Activated CD4-positive, CD25-positive, alpha-beta regulatory T cell treated with anti-CD3 and anti-CD28 coated beads, Interleukin-2, amount 50 U/mL, for 24 hours (primary cell): ENCODE measurements at regions not wholly inside any gene's neighbourhood (a gene's known extent, or its start where the extent isn't known, plus 50 kb on each side); places are given as distances from the start of the nearest gene placed in this dataset.
A peak's percentile ranks its signal among the peaks of the same experiment; 100 is the strongest.
"Not testable (repeated sequence)": the region's sequence is repeated elsewhere in the genome, so short reads cannot be mapped to it uniquely, and the experiment has no call there.

Experiments used
- ATAC-seq, 2 donors: fragments of 150-1000 bp; cut with Tn5 transposase; one replicate each; pipeline ENCODE4 v1.10.0; 2021; ENCODE audit warnings: mild to moderate bottlenecking in 1 of 2, moderate library complexity in 1 of 2

DNA sequence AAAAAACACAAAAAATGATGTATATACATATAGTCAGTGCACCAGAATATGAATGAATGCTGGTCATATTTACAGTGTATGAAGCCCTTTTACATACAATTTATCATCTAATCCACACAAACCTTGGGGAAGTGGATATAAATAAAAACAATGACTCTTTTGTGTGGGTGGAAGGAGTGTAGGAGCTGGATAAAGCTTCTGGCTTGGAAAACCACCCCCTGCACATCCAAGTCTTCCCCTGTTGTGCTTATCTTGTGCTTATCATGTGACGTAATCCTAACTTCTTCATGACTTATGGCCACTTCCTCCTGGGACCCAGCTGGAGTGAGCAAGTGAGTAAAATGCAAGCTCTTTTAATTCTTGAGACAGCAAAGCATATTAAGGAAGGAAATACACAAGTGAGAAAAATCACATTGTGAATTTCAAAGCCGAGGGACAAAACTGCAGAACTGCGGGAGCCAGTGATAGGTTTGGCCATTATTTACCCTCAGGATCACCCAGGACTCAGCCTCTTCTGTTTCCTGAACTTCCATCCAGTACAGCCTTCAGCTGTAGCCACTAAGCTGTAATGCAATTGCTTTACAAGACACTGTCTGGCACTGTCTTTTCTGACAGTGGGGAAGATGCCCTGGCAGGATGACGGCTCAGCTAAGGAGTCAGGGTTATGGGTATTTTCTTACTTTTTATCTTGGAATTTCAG is 104.0 kb upstream of the PPM1J start:
- ATAC-seq = no peak

DNA sequence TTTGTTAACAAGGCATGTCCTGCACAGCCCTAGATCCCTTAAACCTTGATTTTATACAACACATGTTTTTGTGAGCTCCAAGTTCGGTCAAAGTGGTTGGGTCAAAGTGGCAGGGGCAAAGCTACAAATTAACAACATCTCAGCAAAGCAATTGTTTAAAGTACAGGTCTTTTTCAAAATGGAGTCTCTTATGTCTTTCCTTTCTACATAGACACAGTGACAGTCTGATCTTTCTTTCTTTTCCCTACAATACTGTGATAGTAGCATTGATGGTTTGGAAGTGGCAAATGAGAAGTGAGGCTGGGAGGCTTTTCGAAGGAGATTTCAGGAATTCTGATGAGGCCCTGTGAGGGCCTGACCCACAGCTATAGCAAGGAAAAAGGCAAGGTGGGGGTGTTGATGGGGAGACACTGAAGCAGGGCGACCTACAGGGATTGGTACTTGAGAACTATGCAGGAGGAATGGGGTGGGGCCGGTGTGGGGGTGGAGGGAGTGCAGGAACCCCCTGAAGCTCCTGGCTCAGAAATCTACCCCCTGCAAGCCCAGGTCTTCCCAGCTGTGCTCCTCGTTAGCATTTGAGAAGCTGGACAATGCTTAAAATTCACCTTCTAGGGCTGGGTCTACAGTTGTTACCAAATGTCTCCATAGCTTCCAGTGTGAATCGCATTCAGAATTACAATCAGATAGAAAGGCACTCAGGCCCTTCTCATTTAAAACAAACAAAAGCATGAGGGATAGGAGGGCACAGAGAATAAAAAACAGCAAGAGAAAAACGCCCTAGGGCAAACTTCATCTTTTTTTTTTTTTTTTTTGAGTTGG is 102.6 kb upstream of the PPM1J start:
- no peak for ATAC-seq

DNA sequence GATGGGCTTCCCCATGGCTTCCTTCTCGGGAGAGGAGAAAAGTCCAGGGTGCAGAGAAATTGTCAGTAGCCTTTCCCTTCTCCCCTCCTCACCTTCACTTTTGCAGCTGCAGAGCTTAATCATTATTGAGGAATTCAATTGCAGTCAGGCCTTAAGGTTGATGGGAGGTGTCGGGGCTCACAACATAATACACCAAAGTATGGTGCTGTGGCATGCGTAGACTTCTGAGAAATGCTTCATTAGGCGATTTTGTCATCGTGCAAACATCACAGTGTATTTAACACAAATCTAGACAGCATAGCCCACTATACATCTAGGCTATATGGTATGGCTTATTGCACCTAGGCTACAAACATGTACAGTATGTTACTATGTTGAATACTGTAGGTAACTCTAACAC is 100.2 kb upstream of the PPM1J start:
- ATAC-seq = no peak

DNA sequence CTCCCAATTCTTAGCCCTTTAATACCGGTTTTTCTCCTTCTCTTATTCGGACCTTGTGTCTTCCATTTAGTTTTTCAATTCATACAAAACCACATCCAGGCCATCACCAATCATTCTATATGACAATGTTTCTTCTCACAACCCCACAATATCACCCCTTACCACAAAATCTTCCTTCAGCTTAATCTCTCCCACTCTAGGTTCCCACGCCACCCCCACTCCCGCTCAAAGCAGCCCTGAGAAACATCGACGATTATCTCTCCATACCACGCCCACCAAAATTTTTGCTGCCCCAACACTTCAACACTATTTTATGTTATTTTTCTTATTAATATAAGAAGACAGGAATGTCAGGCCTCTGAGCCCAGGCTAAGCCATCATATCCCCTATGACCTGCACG is 99.5 kb upstream of the PPM1J start:
- ATAC-seq = not testable (repeated sequence)

DNA sequence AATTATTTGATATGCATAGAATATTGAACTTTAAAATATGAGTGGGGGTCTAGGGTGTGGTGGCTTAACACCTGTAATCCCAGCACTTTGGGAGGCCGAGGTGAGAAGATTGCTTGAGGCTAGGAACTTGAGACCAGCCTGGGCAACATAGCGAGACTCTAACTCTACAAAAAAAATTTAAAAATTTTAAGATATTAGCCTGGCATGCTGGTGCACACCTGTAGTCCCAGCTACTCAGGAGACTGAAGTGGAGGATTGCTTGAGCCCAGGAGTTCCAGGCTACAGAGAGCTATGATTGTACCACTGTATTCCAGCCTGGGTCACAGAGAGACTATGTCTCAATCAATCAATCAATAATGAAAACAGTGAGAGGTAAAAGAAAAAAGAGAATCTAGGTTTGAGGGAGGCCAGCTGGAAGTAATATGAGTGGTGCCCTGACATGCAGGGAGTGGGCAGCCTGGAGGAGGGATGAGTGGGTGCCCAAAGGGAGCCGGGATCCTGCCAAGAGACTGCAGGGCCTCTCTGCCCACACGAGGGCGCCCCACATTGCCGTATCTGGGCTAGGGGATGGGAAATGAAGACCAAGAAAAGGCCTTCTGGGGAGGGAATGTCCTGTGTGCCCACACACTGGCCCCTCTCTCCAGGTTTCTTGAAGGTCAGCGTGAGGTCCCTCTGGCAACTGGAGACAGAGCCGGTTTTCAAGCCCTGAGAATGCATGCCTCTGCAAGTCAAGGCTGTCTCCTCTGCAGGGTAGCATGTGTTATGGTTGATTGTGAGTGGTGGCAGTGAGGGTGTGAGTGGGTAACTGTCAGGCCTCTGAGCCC is 93.9 kb upstream of the PPM1J start:
- ATAC-seq = peak; percentile 69 to 73

DNA sequence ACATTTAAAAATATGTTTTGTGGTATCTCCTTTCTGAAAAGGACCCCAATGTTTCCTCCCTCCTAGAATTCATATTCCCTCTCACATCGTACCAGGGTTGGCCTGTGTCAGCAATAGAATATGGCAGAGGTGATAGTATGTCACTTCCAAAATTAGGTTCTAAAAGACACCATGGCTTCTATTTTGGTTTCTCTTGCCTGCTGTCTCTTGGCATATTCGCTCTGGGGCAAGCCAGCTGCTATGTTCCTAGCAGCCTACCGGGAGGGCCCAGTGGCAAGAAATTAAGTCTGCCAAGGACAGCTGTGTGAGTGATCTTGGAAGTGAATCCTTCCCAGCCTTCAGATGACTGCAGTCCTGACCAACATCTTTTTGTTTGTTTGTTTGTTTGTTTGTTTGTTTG is 92.9 kb upstream of the PPM1J start:
- no peak for ATAC-seq

DNA sequence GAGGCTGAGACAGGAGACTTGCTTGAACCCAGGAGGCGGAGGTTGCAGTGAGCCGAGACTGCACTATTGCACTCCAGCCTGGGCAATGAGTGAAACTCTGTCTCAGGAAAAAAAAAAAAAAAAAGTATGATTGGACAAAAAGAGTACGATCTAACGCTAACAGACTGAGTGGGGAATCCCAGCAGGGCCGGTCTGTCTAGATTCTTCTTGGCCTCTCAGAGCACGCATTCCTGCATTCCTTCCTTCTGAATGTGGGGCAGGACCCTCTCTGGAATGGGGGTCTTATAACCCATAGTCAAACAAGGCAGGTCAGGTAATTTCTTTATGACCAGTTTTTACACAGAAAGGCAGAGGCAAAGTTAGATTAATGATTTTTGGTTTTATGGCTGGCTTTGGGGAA is 92.0 kb upstream of the PPM1J start:
- no peak for ATAC-seq

DNA sequence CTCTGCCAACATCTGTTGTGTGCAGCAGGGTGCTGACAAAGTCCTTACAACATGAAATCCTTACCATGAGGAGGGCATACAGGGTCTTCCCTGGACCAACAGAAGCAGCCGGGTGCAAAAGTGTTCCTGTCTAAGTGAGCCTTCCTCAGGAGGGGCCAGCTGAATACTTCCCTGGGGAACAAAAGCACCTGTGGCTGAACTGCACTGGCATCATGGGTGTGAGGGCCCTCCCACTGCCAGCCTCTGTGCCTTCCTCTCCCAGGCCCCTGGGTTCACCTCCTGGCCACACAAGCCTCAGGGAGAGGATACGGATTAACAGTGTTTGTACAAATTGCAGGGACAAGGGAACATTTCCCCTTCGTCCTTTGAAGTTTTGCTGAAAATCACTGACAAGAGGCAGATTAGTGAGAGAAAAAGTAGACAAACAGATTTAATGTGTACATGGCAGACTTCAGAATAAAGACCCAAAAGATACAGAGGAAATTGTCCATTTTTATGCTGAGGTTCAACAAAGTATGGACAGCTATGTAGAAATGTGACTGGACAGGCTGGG is 91.0 kb upstream of the PPM1J start:
- ATAC-seq = no peak

DNA sequence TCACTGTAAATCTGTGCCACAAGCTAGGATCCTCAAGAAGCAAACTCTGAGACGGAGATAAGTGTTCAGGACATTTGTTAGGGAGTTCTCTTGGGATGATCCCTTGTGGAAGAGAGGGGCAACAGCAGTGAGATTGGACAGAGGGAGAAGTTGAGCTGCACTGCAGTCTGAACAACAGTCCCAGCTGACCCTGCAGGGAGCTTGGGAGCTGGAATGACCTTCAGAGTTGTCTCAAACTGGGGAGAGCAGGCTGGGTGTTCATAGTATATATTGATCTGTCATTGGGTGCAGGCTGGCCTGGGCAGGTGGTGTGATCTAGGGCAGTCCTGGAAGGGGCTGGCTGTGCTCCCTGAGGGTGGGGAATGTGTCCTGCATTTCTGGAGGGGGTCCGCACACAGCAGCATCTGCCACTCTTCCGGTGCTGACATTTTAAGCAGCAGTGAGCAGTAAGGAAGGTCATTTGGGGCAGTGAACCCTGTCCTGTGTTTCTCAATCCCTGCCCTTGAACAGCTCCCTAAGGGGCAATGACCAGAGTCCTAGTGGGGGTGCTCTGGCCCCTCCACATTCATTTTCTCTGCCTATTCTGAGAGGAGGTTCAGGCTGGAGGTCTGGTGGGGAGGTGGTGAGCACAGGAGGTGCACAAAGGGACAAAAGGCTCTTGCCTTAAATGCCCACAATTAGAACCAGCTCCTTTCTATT is 90.2 kb upstream of the PPM1J start:
- ATAC-seq = no peak

DNA sequence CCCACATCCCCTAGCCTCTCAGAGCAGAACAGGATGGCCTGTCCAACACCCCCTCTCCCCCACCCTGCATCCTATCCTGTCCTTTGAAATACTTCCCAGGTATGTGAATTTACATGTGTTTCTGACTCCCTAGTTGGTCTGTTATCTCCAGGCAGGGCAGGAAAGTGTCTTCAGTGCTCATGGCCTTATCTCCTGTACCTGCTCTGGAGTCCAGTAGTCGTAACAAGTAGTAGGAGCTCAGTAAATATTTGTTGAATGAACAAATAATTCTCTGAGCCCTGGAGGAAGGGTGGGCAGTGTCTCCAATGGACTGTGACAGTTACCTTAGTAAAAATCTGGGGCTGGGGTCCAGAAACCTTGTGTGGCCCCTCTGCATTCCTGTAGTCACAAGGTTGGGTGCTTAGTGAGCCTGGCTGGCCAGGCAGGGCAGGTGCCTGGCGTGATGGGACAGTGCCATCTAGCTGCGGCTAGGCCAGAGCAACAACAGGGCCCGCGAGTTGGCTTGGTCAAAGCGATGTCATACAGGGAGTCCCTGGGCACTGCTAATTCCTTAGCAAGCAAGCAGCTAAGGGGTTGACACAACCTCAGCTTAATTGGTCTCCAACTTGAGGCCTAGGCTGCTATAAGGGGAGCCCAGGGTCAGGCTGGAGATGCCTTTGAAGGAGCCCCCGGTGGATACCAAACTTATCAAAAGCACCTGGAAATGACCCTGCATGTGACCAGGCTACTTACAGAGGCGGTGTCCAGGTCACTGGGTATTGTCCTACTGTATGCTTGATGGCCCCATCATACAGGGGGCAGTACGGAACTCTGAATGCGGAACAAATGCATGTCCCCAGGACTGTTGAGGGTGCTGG is 89.0 kb upstream of the PPM1J start:
- ATAC-seq = peak; percentile 69 to 70

DNA sequence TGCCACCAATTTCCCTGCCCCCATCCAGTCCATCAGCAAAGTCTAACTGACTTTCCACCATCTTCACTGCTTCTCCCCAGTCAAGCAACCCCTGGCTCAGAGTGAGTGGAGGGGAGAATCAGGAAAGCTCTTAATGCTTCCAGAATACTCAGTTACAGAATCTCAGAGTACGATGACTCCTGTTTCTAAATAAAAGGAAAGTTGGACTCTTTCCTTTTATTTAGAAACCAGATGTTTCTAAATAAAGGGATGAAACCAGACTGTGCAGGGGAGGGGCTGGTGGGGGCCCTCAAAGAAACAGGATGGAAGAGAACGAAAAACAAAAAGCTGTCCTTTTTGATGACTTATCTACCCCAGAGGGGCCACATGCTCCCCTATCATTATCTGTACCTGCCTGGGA is 85.2 kb upstream of the PPM1J start:
- no peak for ATAC-seq

DNA sequence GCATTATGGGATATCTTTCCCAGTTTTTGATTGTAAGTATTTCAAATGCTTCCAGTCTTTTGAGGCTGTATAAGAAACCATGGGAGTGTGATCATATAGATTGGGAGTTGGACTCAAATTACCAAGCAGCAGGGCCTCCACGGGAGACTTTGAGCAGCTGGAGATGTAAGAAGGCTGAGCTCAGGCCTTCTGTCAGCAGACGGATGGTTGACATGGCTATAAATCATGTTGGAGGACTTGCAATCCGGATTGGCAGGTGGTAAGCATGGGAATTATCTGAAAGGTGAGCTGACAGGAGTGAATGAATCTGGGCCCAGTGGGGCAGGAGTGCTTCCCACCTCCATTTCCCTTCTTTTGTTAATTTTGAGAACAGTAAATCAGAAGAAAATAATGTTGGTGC is 83.2 kb upstream of the PPM1J start:
- ATAC-seq = no peak

DNA sequence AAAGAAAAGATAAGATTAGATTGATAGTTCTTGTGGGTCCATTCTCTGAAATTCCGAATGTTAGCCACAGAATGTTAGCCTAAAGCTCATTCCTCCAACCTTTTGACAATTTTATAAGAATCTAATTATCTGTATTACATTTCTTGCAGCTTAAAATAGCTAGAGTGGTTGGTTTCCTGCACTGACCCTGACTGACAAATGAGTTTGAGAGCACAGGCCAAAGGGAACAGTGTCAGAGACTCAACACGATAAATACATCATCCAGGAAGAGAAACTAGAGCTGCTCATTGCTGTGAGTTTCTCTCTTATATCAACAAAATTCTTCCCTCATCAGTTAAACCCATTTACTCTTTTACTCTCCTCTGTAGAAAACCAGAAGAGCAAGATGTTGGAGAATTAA is 82.1 kb upstream of the PPM1J start:
- no peak for ATAC-seq

DNA sequence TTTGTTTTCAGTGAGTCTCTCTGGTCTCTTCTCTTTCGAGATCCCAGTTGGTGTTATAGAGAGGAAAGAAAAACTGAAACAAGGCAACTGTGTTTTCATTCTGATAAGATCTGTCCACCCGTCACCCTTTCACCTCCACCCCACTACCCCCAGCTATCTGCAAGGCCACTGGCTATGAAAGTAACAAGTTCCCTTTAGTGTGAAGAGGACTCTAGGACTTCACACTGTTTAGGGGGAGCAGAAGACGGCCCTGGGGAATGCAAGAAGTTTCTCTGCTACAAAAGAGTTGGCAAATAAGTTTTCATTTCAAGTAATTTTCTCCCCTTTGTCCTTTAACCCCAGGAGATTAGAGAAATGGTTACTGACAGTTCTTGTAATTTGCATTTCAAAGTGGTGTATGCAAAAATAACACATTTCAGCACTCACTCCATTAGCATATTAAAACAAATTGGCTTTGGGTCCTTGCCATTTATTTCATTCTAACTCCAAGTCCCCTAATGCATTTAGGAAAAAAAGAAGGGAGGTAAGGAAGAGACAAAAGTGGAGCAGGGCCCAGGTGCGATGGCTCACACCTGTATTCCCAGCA is 79.6 kb upstream of the PPM1J start:
- no peak for ATAC-seq

DNA sequence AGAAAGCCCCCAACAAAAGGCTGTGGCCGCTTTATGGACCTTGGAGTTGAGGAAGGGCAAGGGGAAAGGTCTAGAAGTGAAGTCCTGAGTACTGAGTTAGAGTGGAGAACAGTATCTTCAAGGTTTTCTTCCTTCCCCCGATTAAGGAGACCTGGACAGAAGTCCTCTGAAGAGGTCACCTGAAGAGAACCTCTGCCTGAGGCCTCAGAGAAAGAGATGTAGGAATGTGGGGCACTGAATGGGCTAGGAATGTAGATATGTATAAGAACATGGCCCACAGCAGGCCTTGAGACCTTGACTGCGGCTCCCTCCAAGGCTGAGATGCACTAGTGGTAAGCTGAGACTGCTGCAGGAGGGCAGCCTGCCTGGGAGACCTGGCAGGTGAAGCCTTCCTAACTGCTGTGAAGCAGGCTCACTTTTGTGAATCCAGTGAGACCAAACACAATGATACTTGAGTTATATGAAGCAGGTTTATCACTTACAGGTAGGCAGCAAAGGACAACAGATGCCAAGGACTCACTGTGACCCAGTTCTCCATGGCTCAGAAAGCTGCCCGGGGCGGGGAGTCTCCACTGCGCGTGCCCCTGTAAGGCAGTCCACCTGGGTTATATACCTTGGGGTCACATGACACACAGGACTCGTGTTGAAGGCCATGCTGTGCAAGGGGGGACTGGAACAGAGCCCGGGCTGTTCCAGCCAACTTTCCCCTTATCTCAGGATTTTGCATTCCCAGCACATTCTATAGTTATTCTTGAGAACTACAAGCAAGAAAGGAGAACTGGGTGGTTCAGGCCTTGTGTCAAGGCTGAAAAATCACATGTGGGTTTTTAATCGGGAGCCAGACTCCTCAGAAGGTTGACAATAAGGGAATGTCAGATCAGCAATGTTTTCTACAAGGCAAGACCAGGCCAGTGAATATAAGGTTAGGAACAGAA is 78.8 kb upstream of the PPM1J start:
- no peak for ATAC-seq

DNA sequence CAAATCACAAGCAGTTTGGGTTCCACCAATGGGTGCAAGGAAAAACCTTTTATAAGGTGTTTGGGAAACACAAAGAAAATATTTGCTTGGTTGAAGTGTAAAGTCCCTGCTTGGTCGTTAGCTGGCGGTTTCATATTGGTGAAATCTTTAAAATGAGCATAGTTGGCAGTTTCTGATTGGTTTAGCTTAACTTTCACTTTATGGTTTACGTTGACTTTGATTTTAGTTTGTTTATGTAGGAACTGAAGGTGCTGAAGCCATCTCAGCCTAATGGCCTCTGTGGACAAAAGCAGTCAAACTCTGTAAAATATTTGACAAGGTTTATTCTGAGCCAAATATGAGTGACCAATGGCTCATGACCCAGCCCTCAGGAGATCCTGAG is 76.6 kb upstream of the PPM1J start:
- ATAC-seq = no peak

DNA sequence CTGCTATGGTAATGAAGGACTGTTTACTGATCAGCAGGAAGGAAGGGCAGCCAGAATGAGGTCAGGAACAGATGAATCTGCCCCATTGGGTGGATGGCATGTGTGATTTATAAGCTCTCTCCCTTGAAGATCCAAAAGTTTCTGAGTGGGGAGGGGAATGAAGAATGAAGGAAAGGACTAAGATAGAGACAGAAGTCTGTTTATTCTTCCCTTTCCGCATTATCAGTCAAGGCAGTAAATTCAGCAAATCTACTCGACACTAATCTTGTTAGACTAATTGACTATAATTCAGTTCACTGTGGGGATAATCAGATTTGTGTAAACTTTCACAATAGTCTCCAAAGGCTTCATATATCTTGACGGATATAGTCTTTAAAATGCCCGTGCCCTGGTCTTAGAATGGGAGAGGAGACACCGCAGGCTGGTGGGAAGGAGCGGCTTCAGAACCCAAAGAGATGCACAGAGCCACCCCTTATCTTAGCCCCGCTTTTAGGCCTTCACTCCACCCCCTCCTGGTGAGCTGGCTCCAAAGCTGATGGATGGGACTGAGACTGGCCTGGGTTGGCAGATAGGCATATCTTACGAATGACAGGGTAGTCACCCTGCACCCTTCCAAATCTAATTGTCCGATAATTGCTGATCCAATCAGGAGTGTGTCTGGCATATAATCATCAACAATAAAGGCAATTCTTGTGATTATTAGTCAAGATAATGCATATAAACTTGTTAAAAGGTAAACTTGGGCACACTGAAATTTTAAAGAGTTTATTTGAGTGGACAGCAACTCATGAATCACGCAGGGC is 76.0 kb upstream of the PPM1J start:
- ATAC-seq = no peak

DNA sequence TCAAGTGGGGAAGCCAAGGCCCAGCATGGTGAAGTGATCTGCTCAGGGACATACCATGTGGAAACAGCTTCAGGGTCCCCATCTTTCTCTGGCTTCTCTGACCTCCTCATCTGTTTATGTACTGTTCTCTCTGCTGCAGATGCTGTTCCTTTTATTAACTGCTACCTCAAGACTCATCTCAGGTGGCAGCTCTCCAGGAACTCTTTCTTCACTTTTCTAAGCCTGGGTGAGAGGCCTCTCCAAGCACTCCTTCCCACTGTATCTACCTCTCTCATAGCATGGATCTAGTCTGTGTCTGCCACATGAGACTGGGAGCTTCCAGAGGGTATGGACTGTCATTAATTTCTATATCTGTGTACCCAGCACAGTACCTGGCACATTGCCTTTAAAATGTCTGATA is 73.4 kb upstream of the PPM1J start:
- no peak for ATAC-seq

DNA sequence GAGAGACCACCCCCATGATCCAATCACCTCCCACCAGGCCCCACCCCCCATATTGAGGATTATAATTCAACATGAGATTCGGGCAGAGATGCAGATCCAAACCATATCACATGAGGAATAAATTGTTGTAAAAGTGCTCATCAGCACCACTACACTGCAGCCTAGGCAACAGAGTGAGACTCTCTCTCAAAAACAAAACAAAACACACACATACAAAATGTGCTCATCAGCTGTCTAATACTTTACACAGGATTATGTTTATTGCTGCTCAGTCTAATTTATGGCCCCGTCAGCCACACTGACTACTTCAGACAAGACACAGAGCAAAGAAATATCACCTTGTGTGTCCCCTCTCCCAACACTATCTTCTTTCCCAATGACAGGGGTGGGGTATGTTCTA is 72.9 kb upstream of the PPM1J start:
- ATAC-seq = no peak
